GM23338 (cell line): ENCODE measurements at regions not wholly inside any gene's neighbourhood (a gene's known extent, or its start where the extent isn't known, plus 50 kb on each side); places are given as distances from the start of the nearest gene placed in this dataset.
A peak's percentile ranks its signal among the peaks of the same experiment; 100 is the strongest.

Experiments
- ATAC-seq: fragments of 200-7000 bp; cut with Tn5 transposase; 3 replicates; pipeline ENCODE4 v1.9.1; 2020
- DNase-seq: peaks from one replicate; pipeline ENCODE4 v3.0.0-alpha.2; 2015; ENCODE audit warnings: low spot score
- H2AFZ ChIP-seq: fragments of 200-600 bp; sonication (generic); 2 replicates; pipeline ENCODE4 v1.8.0; 2016; ENCODE audit warnings: antibody characterized with exemption, mild to moderate bottlenecking, moderate library complexity
- H3F3A ChIP-seq: fragments of 200-600 bp; sonication (generic); replicated peaks from 2 replicates; pipeline ENCODE4 v1.8.0; 2017; ENCODE audit warnings: antibody characterized with exemption, mixed run types, low read depth
- H3K27ac ChIP-seq: fragments of 200-600 bp; sonication (generic); 2 replicates; pipeline ENCODE4 v1.6.1; 2016; ENCODE audit warnings: low read depth
- H3K27me3 ChIP-seq: fragments of 200-600 bp; sonication (generic); 2 replicates; pipeline ENCODE4 v1.8.0; 2016; ENCODE audit warnings: mild to moderate bottlenecking, mixed run types, moderate library complexity; ENCODE audit not compliant: insufficient read depth
- H3K36me3 ChIP-seq: fragments of 200-600 bp; sonication (generic); 2 replicates; pipeline ENCODE4 v1.8.0; 2016; ENCODE audit warnings: mild to moderate bottlenecking; ENCODE audit not compliant: insufficient read depth
- H3K4me1 ChIP-seq: fragments of 200-600 bp; sonication (generic); 2 replicates; pipeline ENCODE4 v1.8.0; 2016; ENCODE audit warnings: mild to moderate bottlenecking, moderate library complexity; ENCODE audit not compliant: insufficient read depth
- H3K4me2 ChIP-seq: fragments of 200-600 bp; sonication (generic); 2 replicates; pipeline ENCODE4 v1.7.1; 2017; ENCODE audit warnings: mixed run types
- H3K4me3 ChIP-seq: fragments of 200-600 bp; sonication (generic); 2 replicates; pipeline ENCODE4 v1.6.1; 2016; ENCODE audit warnings: mixed run types
- H3K79me2 ChIP-seq: fragments of 200-600 bp; sonication (generic); replicated peaks from 2 replicates; pipeline ENCODE4 v1.8.0; 2017; ENCODE audit warnings: mild to moderate bottlenecking; ENCODE audit not compliant: insufficient read depth
- H3K9me2 ChIP-seq: fragments of 200-600 bp; sonication (generic); 2 replicates; pipeline ENCODE4 v1.8.0; 2017; ENCODE audit not compliant: insufficient read depth
- H4K20me1 ChIP-seq: fragments of 200-600 bp; sonication (generic); replicated peaks from 2 replicates; pipeline ENCODE4 v1.8.0; 2017; ENCODE audit warnings: mild to moderate bottlenecking; ENCODE audit not compliant: insufficient read depth
- H3K27ac Mint-ChIP-seq: 2 replicates; pipeline ENCODE4 v1.8.0; 2020; ENCODE audit warnings: inconsistent platforms, mild to moderate bottlenecking, moderate library complexity, mixed read lengths
- H3K27me3 Mint-ChIP-seq: 3 replicates; pipeline ENCODE4 v1.8.0; 2022; ENCODE audit warnings: low read depth, mild to moderate bottlenecking, moderate library complexity, mixed read lengths, inconsistent platforms; ENCODE audit not compliant: insufficient read depth, poor library complexity
- H3K36me3 Mint-ChIP-seq: 3 replicates; pipeline ENCODE4 v1.8.0; 2021; ENCODE audit warnings: low read depth, mild to moderate bottlenecking, inconsistent platforms, moderate library complexity, mixed read lengths
- H3K4me1 Mint-ChIP-seq: 3 replicates; pipeline ENCODE4 v1.8.0; 2020; ENCODE audit warnings: mild to moderate bottlenecking, inconsistent platforms, mixed read lengths
- H3K4me3 Mint-ChIP-seq: 3 replicates; pipeline ENCODE4 v1.8.0; 2021; ENCODE audit warnings: moderate library complexity, mild to moderate bottlenecking, inconsistent platforms, mixed read lengths
- H3K9me3 Mint-ChIP-seq: 3 replicates; pipeline ENCODE4 v1.8.0; 2020; ENCODE audit warnings: moderate library complexity, mild to moderate bottlenecking, inconsistent platforms, mixed read lengths
- CREB1 ChIP-seq: fragments of 250-450 bp; sonication (Bioruptor Pico); IDR thresholded peaks from 2 replicates; pipeline ENCODE4 v1.5.0; 2020; ENCODE audit warnings: low read depth, mild to moderate bottlenecking, moderate library complexity
- EZH2 ChIP-seq: fragments of 200-600 bp; sonication (generic); IDR thresholded peaks from one replicate; pipeline ENCODE4 v1.8.0; 2017; ENCODE audit warnings: antibody characterized with exemption, mild to moderate bottlenecking, low read depth; ENCODE audit not compliant: unreplicated experiment
- NANOG ChIP-seq: IDR thresholded peaks from 2 replicates; pipeline ENCODE4 v1.6.1; 2016; ENCODE audit warnings: antibody characterized with exemption, borderline replicate concordance
- POLR2AphosphoS5 ChIP-seq: IDR thresholded peaks from 2 replicates; pipeline ENCODE4 v1.6.1; 2016; ENCODE audit warnings: antibody characterized with exemption, low read depth
- ZNF331 ChIP-seq: fragments of 250-450 bp; sonication (Bioruptor Pico); IDR thresholded peaks from 2 replicates; pipeline ENCODE4 v1.5.0; 2020; ENCODE audit warnings: low read depth, mild to moderate bottlenecking, moderate library complexity
- TF ChIP-seq, protein P1 (sequence below): fragments of 250-450 bp; sonication (Bioruptor Pico); IDR thresholded peaks from 2 replicates; pipeline ENCODE4 v1.5.0; 2020; ENCODE audit warnings: mild to moderate bottlenecking, moderate library complexity
- TF ChIP-seq, protein P2 (sequence below): IDR thresholded peaks from one replicate; pipeline ENCODE4 v1.6.1; 2018; ENCODE audit warnings: antibody characterized with exemption; ENCODE audit not compliant: unreplicated experiment

DNA sequence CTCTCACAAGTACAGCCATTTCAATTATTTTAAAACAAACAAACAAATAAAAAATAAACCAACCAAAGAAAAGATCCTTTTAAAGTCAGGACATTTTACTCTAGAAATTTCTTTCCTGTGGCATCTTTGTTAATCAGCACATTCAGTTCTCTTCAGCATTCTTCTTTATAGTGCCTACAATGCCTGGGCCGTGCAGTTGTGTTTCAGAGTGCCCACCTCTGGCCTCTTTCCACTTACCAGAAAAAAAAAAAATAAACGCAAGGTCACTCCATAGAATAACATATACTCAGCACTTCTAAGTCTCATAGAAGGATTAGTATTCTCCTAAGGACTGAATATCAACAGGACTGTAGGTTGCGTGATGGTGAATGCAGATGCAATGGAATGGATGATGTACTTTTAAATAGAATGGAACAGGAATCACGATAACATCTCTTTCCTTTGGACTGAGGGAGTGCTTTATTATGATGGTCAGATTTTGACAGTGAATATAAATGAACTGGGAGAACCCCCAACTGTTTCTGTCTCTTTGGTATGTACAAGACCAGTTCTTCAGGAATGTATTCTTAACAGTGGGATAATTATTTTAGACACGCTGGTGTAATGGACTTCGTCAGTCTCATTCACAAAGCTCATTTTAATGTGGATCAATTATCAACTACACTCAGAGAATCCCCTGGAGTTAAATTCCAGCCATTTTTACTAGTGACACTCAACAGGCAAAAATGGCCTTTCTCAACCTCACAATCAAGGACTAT, 125.0 kb upstream of the NBEA start:
- Histone ChIP-seq H3K79me2 (no peaks in the 10 kb centered on the region), H3K4me2 (peak overlapping the region; percentile 52), H3F3A (no peaks in the 10 kb centered on the region), H3K4me3 (no peak overlapping the region), H3K9me2 (peaks cover 5% of the 10 kb centered on the region; the same call in 1 of the 2 replicates), H4K20me1 (no peaks in the 10 kb centered on the region), H3K27me3 (no peaks in the 10 kb centered on the region), H3K27ac (peak overlapping the region; percentile 68), H3K36me3 (no peaks in the 10 kb centered on the region), H3K4me1 (peaks cover 24% of the 10 kb centered on the region), H2AFZ (no peak overlapping the region)
- Mint-ChIP-seq H3K27ac (peak overlapping the region; percentile 87), H3K4me1 (peaks cover 29% of the 10 kb centered on the region), H3K36me3 (peaks cover 19% of the 10 kb centered on the region), H3K27me3 (no peaks in the 10 kb centered on the region), H3K4me3 (no peak overlapping the region), H3K9me3 (peaks cover 17% of the 10 kb centered on the region)
- ATAC-seq (peak; percentile 37), DNase-seq (no peak)
- TF ChIP-seq NANOG (no peak), POLR2AphosphoS5 (no peak), ZNF331 (CRISPR knock-in tag) (no peak), EZH2 (no peak), CREB1 (no peak)
- TF ChIP-seq, protein P1, sequence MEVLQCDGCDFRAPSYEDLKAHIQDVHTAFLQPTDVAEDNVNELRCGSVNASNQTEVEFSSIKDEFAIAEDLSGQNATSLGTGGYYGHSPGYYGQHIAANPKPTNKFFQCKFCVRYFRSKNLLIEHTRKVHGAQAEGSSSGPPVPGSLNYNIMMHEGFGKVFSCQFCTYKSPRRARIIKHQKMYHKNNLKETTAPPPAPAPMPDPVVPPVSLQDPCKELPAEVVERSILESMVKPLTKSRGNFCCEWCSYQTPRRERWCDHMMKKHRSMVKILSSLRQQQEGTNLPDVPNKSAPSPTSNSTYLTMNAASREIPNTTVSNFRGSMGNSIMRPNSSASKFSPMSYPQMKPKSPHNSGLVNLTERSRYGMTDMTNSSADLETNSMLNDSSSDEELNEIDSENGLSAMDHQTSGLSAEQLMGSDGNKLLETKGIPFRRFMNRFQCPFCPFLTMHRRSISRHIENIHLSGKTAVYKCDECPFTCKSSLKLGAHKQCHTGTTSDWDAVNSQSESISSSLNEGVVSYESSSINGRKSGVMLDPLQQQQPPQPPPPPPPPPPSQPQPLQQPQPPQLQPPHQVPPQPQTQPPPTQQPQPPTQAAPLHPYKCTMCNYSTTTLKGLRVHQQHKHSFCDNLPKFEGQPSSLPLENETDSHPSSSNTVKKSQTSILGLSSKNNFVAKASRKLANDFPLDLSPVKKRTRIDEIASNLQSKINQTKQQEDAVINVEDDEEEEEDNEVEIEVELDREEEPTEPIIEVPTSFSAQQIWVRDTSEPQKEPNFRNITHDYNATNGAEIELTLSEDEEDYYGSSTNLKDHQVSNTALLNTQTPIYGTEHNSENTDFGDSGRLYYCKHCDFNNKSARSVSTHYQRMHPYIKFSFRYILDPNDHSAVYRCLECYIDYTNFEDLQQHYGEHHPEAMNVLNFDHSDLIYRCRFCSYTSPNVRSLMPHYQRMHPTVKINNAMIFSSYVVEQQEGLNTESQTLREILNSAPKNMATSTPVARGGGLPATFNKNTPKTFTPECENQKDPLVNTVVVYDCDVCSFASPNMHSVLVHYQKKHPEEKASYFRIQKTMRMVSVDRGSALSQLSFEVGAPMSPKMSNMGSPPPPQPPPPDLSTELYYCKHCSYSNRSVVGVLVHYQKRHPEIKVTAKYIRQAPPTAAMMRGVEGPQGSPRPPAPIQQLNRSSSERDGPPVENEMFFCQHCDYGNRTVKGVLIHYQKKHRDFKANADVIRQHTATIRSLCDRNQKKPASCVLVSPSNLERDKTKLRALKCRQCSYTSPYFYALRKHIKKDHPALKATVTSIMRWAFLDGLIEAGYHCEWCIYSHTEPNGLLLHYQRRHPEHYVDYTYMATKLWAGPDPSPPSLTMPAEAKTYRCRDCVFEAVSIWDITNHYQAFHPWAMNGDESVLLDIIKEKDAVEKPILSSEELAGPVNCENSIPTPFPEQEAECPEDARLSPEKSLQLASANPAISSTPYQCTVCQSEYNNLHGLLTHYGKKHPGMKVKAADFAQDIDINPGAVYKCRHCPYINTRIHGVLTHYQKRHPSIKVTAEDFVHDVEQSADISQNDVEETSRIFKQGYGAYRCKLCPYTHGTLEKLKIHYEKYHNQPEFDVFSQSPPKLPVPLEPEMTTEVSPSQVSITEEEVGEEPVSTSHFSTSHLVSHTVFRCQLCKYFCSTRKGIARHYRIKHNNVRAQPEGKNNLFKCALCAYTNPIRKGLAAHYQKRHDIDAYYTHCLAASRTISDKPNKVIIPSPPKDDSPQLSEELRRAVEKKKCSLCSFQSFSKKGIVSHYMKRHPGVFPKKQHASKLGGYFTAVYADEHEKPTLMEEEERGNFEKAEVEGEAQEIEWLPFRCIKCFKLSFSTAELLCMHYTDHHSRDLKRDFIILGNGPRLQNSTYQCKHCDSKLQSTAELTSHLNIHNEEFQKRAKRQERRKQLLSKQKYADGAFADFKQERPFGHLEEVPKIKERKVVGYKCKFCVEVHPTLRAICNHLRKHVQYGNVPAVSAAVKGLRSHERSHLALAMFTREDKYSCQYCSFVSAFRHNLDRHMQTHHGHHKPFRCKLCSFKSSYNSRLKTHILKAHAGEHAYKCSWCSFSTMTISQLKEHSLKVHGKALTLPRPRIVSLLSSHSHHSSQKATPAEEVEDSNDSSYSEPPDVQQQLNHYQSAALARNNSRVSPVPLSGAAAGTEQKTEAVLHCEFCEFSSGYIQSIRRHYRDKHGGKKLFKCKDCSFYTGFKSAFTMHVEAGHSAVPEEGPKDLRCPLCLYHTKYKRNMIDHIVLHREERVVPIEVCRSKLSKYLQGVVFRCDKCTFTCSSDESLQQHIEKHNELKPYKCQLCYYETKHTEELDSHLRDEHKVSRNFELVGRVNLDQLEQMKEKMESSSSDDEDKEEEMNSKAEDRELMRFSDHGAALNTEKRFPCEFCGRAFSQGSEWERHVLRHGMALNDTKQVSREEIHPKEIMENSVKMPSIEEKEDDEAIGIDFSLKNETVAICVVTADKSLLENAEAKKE (CRISPR knock-in tag) = no peak
- TF ChIP-seq, protein P2, sequence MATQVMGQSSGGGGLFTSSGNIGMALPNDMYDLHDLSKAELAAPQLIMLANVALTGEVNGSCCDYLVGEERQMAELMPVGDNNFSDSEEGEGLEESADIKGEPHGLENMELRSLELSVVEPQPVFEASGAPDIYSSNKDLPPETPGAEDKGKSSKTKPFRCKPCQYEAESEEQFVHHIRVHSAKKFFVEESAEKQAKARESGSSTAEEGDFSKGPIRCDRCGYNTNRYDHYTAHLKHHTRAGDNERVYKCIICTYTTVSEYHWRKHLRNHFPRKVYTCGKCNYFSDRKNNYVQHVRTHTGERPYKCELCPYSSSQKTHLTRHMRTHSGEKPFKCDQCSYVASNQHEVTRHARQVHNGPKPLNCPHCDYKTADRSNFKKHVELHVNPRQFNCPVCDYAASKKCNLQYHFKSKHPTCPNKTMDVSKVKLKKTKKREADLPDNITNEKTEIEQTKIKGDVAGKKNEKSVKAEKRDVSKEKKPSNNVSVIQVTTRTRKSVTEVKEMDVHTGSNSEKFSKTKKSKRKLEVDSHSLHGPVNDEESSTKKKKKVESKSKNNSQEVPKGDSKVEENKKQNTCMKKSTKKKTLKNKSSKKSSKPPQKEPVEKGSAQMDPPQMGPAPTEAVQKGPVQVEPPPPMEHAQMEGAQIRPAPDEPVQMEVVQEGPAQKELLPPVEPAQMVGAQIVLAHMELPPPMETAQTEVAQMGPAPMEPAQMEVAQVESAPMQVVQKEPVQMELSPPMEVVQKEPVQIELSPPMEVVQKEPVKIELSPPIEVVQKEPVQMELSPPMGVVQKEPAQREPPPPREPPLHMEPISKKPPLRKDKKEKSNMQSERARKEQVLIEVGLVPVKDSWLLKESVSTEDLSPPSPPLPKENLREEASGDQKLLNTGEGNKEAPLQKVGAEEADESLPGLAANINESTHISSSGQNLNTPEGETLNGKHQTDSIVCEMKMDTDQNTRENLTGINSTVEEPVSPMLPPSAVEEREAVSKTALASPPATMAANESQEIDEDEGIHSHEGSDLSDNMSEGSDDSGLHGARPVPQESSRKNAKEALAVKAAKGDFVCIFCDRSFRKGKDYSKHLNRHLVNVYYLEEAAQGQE = no peak
